Kasumi-1 (cell line): ENCODE measurements at regions not wholly inside any gene's neighbourhood (a gene's known extent, or its start where the extent isn't known, plus 50 kb on each side); places are given as distances from the start of the nearest gene placed in this dataset.

Source experiments
- DNase-seq, 2 experiments: peaks; one replicate each; lab custom pipeline; 2025; lab: John Stamatoyannopoulos, UW

DNA sequence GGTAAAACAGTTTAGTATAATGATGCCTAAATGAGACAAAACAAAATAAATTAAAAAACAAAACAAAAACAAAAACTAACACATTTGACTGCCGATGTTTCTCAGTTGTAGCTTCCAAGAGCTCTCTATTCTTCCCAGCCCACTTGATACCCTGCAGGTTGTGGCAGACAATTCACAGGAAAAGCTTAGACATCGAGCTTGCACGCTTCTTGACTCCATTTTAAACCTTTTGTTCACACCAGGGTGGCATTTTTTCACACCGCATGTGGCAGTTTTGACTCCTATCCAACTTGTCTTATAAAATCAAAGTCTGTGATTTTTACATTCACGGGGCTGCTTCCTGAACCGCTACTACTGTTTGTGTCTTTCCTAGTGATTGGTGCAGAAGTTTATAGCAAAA, 575.9 kb downstream of the USP25 start:
- no peak for DNase-seq

GRCh38 chr21:16307256-16307655, 577.5 kb downstream of the USP25 start:
- DNase-seq: no peak

DNA sequence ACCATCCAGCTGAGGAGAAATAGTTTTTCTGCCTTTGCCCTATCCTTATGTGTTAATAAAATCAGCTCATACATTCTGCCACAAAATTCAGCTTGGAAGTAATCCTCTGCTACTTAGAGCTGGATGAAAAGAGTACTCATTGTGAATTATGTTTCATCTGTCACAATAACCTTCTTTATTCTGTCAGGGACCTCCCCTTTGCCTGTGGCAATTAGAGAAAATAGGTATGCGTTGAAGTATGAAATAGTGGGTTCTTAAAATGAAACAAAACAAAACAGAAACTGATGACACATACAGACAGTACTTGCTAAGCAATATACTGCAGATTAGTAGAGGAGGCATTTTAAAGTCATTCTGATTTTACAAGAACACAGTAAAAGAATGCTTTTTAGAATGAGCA, 578.5 kb downstream of the USP25 start:
- no peak for DNase-seq

GRCh38 chr21:16309250-16309971, 579.6 kb downstream of the USP25 start:
- no peak for DNase-seq

DNA sequence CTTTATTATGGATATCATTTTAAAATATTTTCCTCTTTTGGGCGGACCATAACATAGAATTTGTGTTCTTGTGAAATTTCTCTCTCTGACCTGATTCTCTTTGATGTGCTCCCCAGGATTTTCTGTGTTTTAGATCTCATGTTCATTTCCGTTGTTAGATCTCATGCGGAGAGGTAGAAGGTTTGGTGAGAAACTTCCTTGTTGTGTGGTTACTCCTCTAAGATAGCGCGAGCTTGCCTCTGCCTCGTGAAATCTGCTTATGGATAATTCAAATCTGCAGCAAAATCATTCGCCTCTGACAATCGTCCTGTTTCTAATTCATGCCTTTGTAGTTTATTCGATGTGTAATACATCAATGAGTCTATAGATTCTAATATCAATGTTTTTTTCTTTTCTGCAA, 580.4 kb downstream of the USP25 start:
- no peak for DNase-seq

DNA sequence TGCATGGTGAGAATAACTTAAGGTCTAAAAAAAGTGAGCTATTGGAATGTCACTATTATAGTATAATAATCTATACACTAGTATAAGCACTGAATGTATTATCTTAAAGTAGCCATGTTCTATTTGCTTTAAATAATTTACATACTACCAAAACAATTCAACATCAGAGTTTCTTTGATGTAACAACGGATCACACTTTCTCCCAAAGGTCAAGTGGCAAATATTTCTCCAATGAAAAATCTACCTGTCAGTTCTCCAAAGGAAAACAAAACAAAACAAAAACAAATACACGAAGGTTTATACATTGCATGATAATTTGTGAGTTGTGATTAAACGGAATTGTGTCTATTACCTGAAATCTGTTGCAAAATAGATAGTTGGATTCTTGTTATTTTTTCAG, 581.4 kb downstream of the USP25 start:
- DNase-seq: no peak

DNA sequence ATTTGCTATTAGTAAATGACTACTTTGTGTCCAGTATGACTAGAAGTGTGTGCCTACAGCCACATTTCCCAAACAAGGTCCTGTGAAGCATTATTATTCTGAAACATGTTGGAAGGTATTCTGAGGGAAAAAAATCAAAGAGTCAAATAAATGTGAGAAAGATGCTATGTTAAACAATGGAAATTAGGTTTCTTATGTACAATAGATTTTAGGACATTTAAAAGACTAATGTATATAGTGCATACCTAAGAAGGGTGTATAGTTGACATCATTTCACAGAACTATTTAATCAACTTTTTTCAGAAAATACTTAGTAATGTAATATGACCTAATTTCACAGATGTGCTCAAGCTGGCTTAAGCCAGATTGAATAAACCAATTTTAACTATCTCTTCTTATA, 582.5 kb downstream of the USP25 start:
- DNase-seq: no peak

- no peak for DNase-seq
Measured at GRCh38 chr21:16315223-16315622, 585.4 kb downstream of the USP25 start.

DNA sequence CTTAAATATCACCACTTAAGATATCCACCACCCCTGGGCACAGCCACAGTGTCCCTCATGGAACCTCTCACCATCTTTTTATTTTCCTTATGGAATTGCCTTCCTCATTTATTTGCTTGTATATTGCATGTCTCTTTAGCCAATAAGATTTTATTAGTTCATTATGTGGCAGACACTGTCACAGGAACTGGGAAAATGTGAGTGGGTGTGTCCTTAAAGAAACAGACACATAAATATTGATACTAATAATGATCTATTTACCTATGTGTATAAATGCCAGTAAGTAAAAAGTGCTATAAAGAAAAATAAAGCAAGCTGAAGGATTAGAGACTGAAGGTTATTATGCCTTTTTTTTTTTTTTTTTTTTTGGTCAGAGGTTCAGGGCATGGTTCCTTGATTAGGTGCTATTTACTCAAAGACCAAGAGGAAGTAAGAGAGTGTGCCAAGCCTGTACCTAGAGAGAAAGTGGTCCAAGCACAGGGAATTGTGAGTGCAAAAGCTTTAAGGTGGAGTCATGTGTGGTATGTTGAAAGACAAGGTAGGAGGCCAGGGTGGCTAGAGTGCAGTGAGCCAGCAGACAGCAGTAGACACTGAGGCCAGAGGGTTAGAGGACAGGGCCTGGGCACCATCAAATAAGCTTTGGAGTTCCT, 589.0 kb downstream of the USP25 start:
- no peak for DNase-seq

- no peak for DNase-seq
Measured at GRCh38 chr21:16320110-16320509, 590.3 kb downstream of the USP25 start.

- no peak for DNase-seq
Measured at GRCh38 chr21:16322454-16322853, 592.7 kb downstream of the USP25 start.

DNA sequence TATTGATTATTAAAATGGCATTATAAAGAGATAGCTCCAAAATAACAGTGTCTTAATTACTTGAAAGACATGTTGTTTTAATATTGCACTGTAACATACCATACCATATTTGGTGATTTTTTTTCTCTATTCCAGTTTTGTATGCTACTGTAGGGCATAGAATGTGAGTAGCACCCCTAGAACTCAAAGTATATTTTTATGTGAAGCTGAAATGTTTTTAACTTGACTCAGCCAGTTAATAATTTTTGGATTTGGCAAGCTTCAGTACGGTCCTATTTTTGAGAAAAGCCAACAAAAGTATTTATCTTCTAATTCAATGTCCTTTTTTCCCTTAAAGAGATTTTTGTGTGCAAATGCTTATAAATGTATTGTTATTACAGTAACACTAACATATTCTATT, 593.8 kb downstream of the USP25 start:
- DNase-seq: no peak

- no peak for DNase-seq
Measured at GRCh38 chr21:16324630-16325029, 594.8 kb downstream of the USP25 start.

GRCh38 chr21:16330082-16330907, 600.5 kb downstream of the USP25 start:
- DNase-seq: peak; percentile 88 to 91

DNA sequence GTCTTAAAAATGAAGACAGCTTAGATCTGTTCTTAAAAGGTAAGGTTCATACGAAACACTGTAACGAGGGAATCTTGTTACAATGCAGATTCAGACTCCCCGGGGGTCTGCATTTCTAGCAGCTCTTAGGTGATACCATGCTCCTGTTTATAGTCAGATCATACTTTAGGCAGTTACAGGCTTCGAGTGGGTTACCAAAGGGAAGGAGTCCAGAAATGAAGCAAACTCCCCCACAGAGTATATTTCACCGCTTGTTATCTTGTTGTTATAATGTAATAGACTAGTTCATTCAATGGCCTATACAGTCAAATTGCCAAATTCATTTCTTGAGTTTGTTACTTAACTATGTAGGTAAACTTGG, 601.1 kb downstream of the USP25 start:
- DNase-seq: no peak

DNA sequence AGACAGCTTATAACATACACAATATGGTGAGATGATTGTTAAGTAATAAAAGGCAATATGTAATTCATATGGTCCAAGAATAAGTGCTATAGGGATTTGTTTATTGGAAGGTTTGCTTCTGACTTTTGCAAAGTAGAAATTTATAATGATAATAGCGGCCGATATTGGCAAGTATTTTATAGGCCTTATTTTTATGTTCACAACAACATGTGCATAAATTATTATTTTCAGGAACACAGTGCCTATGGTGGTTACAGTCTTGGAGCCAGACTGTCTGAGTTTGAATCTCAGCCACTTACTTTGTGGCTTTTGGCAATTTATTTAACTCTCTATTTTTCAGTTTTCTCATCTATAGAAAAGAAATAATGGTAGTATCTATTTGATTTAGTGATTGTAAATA, 607.5 kb downstream of the USP25 start:
- no peak for DNase-seq

- no peak for DNase-seq
Measured at GRCh38 chr21:16342932-16343331, 613.1 kb downstream of the USP25 start.

GRCh38 chr21:16343776-16344175, 614.0 kb downstream of the USP25 start:
- DNase-seq: no peak

DNA sequence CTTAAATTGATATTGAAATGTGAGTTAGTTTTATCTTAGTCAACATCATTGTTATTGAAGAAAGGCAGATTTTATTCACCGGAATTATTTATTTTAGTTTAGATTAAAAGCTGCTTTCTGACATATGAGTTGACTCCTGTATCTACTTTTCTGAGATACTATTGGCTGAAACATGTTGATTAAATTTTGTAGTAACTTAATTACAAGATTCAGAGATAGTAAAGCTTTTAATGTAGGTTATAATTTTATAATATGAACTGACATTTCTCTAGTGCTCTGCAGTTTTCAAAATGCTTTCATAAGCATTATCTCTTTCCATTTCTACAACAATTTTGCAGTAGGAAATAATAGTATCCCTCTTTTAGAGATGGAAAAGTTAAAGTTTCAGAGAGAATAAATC, 616.0 kb downstream of the USP25 start:
- no peak for DNase-seq

GRCh38 chr21:16347223-16347622, 617.4 kb downstream of the USP25 start:
- DNase-seq: no peak

DNA sequence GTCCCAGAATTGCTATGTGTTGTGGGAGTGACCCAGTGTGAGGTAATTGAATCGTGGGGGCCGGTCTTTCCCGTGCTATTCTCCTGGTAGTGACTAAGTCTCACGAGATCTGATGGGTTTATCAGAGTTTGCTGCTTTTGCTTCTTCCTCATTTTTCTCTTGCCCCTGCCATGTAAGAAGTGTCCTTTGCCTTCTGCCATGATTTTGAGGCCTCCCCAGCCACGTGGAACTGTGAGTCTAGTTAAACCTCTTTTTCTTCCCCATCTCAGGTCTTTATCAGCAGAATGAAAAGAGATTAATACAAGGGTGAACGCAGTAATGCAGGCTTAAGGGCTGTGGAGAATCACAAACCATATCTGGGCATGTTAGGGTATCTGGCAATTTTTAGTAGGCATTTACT, 624.0 kb downstream of the USP25 start:
- DNase-seq: no peak

GRCh38 chr21:16357994-16358393, 628.2 kb downstream of the USP25 start:
- no peak for DNase-seq

DNA sequence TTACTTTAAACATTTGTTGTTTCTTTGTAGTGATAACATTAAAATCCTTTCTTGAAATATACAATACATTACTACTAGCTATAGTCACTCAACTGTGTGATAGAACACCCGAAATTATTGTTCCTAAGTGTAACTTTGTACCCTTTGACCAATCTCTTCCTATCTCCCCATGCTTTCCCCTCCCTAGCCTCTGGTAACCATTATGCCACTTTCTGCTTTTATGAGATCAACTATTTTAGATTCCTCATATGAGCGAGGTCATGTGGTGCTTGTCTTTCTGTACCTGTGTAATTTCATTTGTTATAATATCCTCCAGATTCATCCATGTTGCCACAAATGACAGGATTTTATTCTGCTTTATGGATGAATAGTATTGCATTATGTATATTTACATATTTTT, 629.0 kb downstream of the USP25 start:
- no peak for DNase-seq
